ENCODE measurements at regions not wholly inside any gene's neighbourhood (a gene's known extent, or its start where the extent isn't known, plus 50 kb on each side); places are given as distances from the start of the nearest gene placed in this dataset.
A peak's percentile ranks its signal among the peaks of the same experiment; 100 is the strongest.

GRCh38 chr2:47269316-47270232 lies 93.3 kb upstream of the CALM2 start:
- no peak for DNase-seq (ENCODE audit: low spot score)
- no peak for ATAC-seq
- intact Hi-C loops (cut with DNase I) = no loop called here

DNA sequence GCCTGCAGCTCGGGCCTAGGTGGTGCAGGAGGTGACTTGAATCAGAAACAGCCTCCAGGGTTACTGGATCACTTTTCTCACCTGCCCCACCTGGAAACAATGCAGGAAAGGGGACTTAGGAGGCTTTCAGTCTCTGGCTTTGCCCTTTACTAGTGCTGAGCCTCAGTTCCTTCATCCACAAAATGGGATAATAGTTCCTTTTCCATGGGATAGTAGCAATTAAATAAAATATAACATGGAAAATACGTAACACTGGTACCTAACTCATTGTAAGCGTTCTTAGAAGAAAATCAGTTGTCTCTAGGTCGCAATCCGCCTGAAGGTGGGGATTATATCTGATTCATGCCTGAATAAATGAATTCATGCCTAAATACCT lies 91.4 kb upstream of the CALM2 start:
- intact Hi-C loops (cut with DNase I) = no loop called here
- ATAC-seq = no peak
- DNase-seq (ENCODE audit: low spot score) = no peak

- DNase-seq (ENCODE audit: low spot score) (no peak), ATAC-seq (no peak)
- intact Hi-C loops (cut with DNase I) = no loop called here
Measured at GRCh38 chr2:47266939-47267710, 90.8 kb upstream of the CALM2 start.

DNA sequence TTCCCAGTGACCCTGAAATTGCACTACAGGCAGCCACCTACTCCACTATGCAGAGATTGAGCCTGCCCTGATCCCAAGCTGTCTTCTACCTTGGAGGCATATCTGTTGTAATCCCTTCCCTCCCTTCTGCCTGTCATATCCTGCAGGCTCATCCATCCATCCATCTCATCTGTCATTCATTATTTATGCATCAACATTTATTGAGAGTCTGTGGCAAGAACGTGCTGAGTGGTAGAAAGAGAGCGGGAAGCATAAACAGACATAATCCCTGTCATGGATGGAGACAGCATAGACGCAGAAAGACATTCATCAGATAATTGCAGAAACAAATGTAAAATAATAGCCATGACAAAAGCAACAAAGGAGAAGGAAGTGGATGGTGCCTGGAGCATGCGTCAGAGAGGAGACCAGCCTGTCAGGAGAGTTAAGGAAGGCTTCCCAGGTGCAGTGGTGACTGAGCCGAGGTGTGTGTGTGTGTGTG lies 89.5 kb upstream of the CALM2 start:
- no peak for ATAC-seq
- intact Hi-C loops (cut with DNase I) = no loop called here
- no peak for DNase-seq (ENCODE audit: low spot score)

GRCh38 chr2:47265158-47265557 lies 88.8 kb upstream of the CALM2 start:
- ATAC-seq (no peak), DNase-seq (ENCODE audit: low spot score) (no peak)
- intact Hi-C loops (cut with DNase I) = no loop called here

DNA sequence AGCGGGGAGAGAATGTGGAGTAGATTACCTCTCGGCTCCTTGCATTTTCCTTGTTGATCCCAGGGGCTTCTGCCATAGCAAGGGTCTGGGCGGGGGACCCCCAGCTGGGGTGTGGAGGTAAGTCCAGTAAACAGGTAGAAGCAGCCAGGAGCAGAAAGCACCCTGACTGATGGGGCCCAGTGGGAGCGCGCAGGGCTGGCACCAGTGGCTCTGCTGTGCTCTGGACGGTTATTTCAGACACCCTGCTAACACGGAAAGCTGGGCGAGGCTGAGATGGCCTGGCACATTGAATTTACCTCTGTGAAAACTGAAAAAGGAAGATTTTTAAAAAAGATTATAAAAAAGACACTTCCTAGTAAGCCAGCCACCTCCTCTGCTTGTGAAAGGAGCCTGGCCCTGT lies 88.4 kb upstream of the CALM2 start:
- intact Hi-C loops (cut with DNase I) = no loop called here
- DNase-seq (ENCODE audit: low spot score) = no peak
- no peak for ATAC-seq

DNA sequence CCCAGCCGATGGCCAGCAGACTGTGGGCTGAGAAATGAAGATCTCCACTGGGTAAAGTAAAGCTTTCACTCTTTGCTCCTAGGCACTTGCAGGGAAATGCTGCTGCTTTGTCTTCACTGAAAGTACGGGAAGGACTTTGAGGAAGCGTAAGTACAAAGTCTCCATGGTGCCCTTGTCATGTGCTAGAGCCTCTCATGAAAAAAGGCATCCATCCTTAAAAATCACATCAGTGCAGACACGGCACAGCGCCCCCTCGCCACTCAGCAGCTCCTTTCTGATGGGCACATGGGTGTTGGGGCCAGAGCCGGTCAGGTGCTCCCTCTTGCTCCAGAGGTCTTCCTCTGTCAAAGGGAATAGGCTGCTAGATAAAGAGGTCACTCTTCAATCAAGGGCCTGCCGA lies 87.8 kb upstream of the CALM2 start:
- ATAC-seq = no peak
- no peak for DNase-seq (ENCODE audit: low spot score)
- intact Hi-C loops (cut with DNase I) = no loop called here

GRCh38 chr2:47262657-47263056 lies 86.3 kb upstream of the CALM2 start:
- DNase-seq (ENCODE audit: low spot score) (no peak), ATAC-seq (no peak)
- intact Hi-C loops (cut with DNase I) = no loop called here

GRCh38 chr2:47260971-47261370 lies 84.7 kb upstream of the CALM2 start:
- intact Hi-C loops (cut with DNase I) = no loop called here
- DNase-seq (ENCODE audit: low spot score) (no peak), ATAC-seq (no peak)

- intact Hi-C loops (cut with DNase I) = no loop called here
- DNase-seq (ENCODE audit: low spot score) = no peak
- no peak for ATAC-seq
Measured at GRCh38 chr2:47259829-47260228, 83.5 kb upstream of the CALM2 start.

GRCh38 chr2:47257946-47258348 lies 81.6 kb upstream of the CALM2 start:
- intact Hi-C loops (cut with DNase I) = no loop called here
- ATAC-seq (no peak), DNase-seq (ENCODE audit: low spot score) (no peak)

- intact Hi-C loops (cut with DNase I) = no loop called here
- DNase-seq (ENCODE audit: low spot score) = no peak
- ATAC-seq = no peak
Measured at GRCh38 chr2:47256416-47257087, 80.2 kb upstream of the CALM2 start.

- intact Hi-C loops (cut with DNase I) = no loop called here
- no peak for DNase-seq (ENCODE audit: low spot score)
- no peak for ATAC-seq
Measured at GRCh38 chr2:47255794-47256193, 79.5 kb upstream of the CALM2 start.

- DNase-seq (ENCODE audit: low spot score) = no peak
- intact Hi-C loops (cut with DNase I) = no loop called here
- ATAC-seq = no peak
Measured at GRCh38 chr2:47254464-47254863, 78.2 kb upstream of the CALM2 start.

GRCh38 chr2:47253447-47253846 lies 77.1 kb upstream of the CALM2 start:
- intact Hi-C loops (cut with DNase I) = no loop called here
- no peak for ATAC-seq
- DNase-seq (ENCODE audit: low spot score) = no peak

DNA sequence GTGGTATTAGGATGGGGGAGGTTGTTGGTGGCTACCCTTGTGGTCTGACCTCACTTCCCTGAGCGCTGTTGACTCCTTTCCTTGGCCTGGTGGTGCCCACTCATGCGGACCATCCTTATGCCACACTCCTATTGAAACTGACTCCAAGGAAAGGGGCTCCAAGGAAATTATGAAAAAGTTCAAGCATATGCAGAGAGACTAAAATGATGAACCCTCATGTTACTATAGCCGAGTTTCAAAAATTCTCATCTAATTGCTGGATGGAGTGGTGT lies 75.0 kb upstream of the CALM2 start:
- intact Hi-C loops (cut with DNase I) = no loop called here
- ATAC-seq (no peak), DNase-seq (ENCODE audit: low spot score) (no peak)

- no peak for ATAC-seq
- intact Hi-C loops (cut with DNase I) = no loop called here
- DNase-seq (ENCODE audit: low spot score) = no peak
Measured at GRCh38 chr2:47250586-47251403, 74.5 kb upstream of the CALM2 start.

DNA sequence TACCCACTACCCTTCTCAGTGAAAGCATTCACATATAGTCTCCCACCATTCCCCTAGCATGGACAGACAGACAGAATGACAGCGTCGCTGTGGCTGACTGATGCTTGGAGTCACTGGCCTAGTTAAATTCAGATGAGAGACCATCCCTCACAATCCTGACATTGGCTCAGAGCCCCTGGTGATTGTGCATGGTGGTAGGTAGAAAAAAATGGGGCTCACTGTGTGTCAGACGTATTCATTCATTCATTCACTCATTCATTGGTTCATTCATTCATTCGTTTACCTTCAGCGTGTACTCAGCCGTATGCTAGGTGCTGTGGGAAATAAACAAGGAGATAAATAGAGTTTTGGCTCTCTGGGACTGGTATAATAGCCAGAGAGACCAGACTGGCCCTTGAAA lies 73.6 kb upstream of the CALM2 start:
- intact Hi-C loops (cut with DNase I) = no loop called here
- DNase-seq (ENCODE audit: low spot score) = no peak
- no peak for ATAC-seq

DNA sequence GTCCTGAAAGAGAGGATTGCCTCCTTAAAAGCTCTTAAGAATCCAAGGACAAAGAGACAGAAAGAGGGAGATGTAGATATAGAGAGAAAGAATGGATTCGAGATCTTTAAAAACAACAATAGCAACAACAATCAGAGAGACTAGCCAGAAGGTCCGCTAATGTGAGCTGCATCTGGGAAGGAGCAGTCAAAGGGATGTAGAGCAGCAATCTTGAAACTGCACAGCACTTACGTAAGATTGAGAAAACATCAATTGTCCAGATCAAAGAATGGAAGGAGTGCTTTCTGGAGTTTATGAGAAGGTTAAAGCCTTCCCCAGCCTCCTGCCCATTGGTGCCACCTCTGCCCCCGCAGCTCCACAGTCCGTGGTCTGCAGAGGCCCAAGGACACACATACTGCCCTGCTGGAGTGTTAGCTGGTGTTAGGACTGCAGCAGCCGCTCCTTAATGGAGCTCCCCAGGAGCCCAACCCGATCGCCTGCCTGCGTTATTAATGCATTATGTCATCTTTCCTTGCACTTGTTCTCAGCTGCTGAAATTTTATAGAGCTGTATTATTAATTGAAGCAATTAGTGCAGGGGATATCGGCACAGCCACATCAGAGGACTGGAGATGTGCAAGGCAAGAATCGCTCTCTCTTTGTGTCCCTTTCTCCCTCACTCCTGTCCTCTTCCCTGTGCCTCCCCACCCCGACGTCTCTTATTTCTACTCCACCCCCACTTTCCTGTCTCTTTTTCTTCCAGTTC lies 73.0 kb upstream of the CALM2 start:
- ATAC-seq (peak; percentile 74), DNase-seq (ENCODE audit: low spot score) (no peak)
- intact Hi-C loops (cut with DNase I) = no loop called here
